Mesendoderm (in vitro differentiated cells): ENCODE measurements at regions not wholly inside any gene's neighbourhood (a gene's known extent, or its start where the extent isn't known, plus 50 kb on each side); places are given as distances from the start of the nearest gene placed in this dataset.

Experiments
- DNase-seq: peaks from one replicate; pipeline ENCODE4 v3.0.0; 2013
- H2AK5ac ChIP-seq: 2 replicates; pipeline ENCODE4 v1.6.1; 2013; ENCODE audit warnings: low read length, inconsistent platforms
- H2BK120ac ChIP-seq: 2 replicates; pipeline ENCODE4 v1.6.1; 2013; ENCODE audit warnings: low read depth, mild to moderate bottlenecking, low read length, moderate library complexity, mixed read lengths
- H2BK15ac ChIP-seq: replicated peaks from 2 replicates; pipeline ENCODE4 v1.6.1; 2013; ENCODE audit warnings: low read depth, mild to moderate bottlenecking, moderate library complexity
- H2BK5ac ChIP-seq: 2 replicates; pipeline ENCODE4 v1.6.1; 2013; ENCODE audit warnings: low read length, inconsistent platforms
- H3K18ac ChIP-seq: 2 replicates; pipeline ENCODE4 v1.6.1; 2013; ENCODE audit warnings: mild to moderate bottlenecking, low read length, mixed read lengths
- H3K23ac ChIP-seq: one replicate; pipeline ENCODE4 v1.6.1; 2013; ENCODE audit warnings: low read length
- H3K27ac ChIP-seq: 2 replicates; pipeline ENCODE4 v1.5.1; 2013; ENCODE audit warnings: low read depth, mild to moderate bottlenecking, inconsistent platforms, low read length, moderate library complexity
- H3K27me3 ChIP-seq: 2 replicates; pipeline ENCODE4 v1.6.1; 2013; ENCODE audit warnings: low read length, control low read depth, mild to moderate bottlenecking, inconsistent platforms; ENCODE audit not compliant: insufficient read depth, poor library complexity
- H3K36me3 ChIP-seq: 2 replicates; pipeline ENCODE4 v1.6.1; 2013; ENCODE audit warnings: low read length, inconsistent platforms; ENCODE audit not compliant: control insufficient read depth, insufficient read depth
- H3K4ac ChIP-seq: one replicate; pipeline ENCODE4 v1.6.1; 2013; ENCODE audit warnings: low read depth, mild to moderate bottlenecking, low read length, moderate library complexity
- H3K4me1 ChIP-seq: 2 replicates; pipeline ENCODE4 v1.6.1; 2013; ENCODE audit warnings: low read depth, low read length, inconsistent platforms; ENCODE audit not compliant: control insufficient read depth
- H3K4me2 ChIP-seq: 2 replicates; pipeline ENCODE4 v1.6.1; 2013; ENCODE audit warnings: low read length
- H3K4me3 ChIP-seq: 2 replicates; pipeline ENCODE4 v1.5.1; 2013; ENCODE audit warnings: mild to moderate bottlenecking, low read length
- H3K56ac ChIP-seq: one replicate; pipeline ENCODE4 v1.6.1; 2013; ENCODE audit warnings: low read length
- H3K79me1 ChIP-seq: 2 replicates; pipeline ENCODE4 v1.6.1; 2013; ENCODE audit warnings: low read length, inconsistent platforms
- H3K79me2 ChIP-seq: 2 replicates; pipeline ENCODE4 v1.6.1; 2013; ENCODE audit warnings: mild to moderate bottlenecking, low read length; ENCODE audit not compliant: control insufficient read depth, insufficient read depth
- H3K9ac ChIP-seq: 2 replicates; pipeline ENCODE4 v1.6.1; 2013; ENCODE audit warnings: low read length, inconsistent platforms
- H4K5ac ChIP-seq: one replicate; pipeline ENCODE4 v1.6.1; 2013; ENCODE audit warnings: low read length
- H4K8ac ChIP-seq: one replicate; pipeline ENCODE4 v1.6.1; 2013; ENCODE audit warnings: low read depth, mild to moderate bottlenecking, control low read depth, low read length, moderate library complexity
- WGBS: extraction: QIAGEN DNeasy Blood & Tissue Kit; methylation state at CpG from one replicate; pipeline ENCODE4 v1.1.7; 2013; ENCODE audit warnings: low lambda C conversion rate, missing lambda C conversion rate; ENCODE audit not compliant: insufficient coverage; ENCODE audit errors: extremely low coverage; 5-methylcytosine and 5-hydroxymethylcytosine counted together

GRCh38 chr14:38399652-38400051 lies 143.8 kb upstream of the CLEC14A start:
- H3K79me2 ChIP-seq: no peaks in the 10 kb centered on the region
- no peaks in the 10 kb centered on the region for H3K79me1 ChIP-seq
- no peak overlapping the region for H3K23ac ChIP-seq
- no peak overlapping the region for H3K18ac ChIP-seq
- no peak overlapping the region for H4K8ac ChIP-seq
- H3K36me3 ChIP-seq: no peaks in the 10 kb centered on the region
- H2BK5ac ChIP-seq: no peak overlapping the region
- WGBS: no CpG with 5 or more reads among the region's 2 CpGs
- no peak overlapping the region for H3K4me2 ChIP-seq
- H2BK15ac ChIP-seq: no peak overlapping the region
- H2BK120ac ChIP-seq: no peak overlapping the region
- H3K27me3 ChIP-seq: no peaks in the 10 kb centered on the region
- H3K4me3 ChIP-seq: no peak overlapping the region
- no peaks in the 10 kb centered on the region for H3K4me1 ChIP-seq
- no peak overlapping the region for H2AK5ac ChIP-seq
- H3K4ac ChIP-seq: no peak overlapping the region
- H3K9ac ChIP-seq: no peak overlapping the region
- no peak for DNase-seq
- H3K27ac ChIP-seq: no peak overlapping the region
- no peak overlapping the region for H3K56ac ChIP-seq
- H4K5ac ChIP-seq: no peak overlapping the region

- Histone ChIP-seq H3K79me2 (no peaks in the 10 kb centered on the region), H3K4me3 (no peak overlapping the region), H3K36me3 (no peaks in the 10 kb centered on the region)
Observed at GRCh38 chr14:38394767-38395166, 138.9 kb upstream of the CLEC14A start.

GRCh38 chr14:38394064-38394463 lies 138.2 kb upstream of the CLEC14A start:
- Histone ChIP-seq H4K5ac (no peak overlapping the region), H3K23ac (no peak overlapping the region), H4K8ac (no peak overlapping the region), H2BK5ac (no peak overlapping the region), H3K79me1 (no peaks in the 10 kb centered on the region), H3K4me2 (no peak overlapping the region), H3K36me3 (no peaks in the 10 kb centered on the region), H3K9ac (no peak overlapping the region), H3K18ac (no peak overlapping the region), H3K79me2 (no peaks in the 10 kb centered on the region), H2BK15ac (no peak overlapping the region), H3K56ac (no peak overlapping the region), H2AK5ac (no peak overlapping the region), H3K4me3 (no peak overlapping the region), H3K4me1 (no peaks in the 10 kb centered on the region), H3K27ac (no peak overlapping the region), H3K27me3 (no peaks in the 10 kb centered on the region), H2BK120ac (no peak overlapping the region), H3K4ac (no peak overlapping the region)
- WGBS: no CpG with 5 or more reads among the region's 2 CpGs
- DNase-seq: no peak

More at GRCh38 chr14:38394767-38395166, 138.9 kb upstream of the CLEC14A start:
- Histone ChIP-seq H3K9ac (no peak overlapping the region), H4K8ac (no peak overlapping the region), H2AK5ac (no peak overlapping the region), H3K79me1 (no peaks in the 10 kb centered on the region), H2BK15ac (no peak overlapping the region), H3K4me1 (no peaks in the 10 kb centered on the region), H2BK120ac (no peak overlapping the region), H3K56ac (no peak overlapping the region), H4K5ac (no peak overlapping the region), H3K27ac (no peak overlapping the region), H3K4ac (no peak overlapping the region), H3K27me3 (no peaks in the 10 kb centered on the region), H3K23ac (no peak overlapping the region), H3K4me2 (no peak overlapping the region), H3K18ac (no peak overlapping the region), H2BK5ac (no peak overlapping the region)
- no peak for DNase-seq

- Histone ChIP-seq H4K8ac (no peak overlapping the region), H3K23ac (no peak overlapping the region), H3K79me1 (no peaks in the 10 kb centered on the region), H3K27me3 (no peaks in the 10 kb centered on the region), H3K79me2 (no peaks in the 10 kb centered on the region), H2BK120ac (no peak overlapping the region), H3K18ac (no peak overlapping the region), H2BK15ac (no peak overlapping the region), H3K9ac (no peak overlapping the region), H3K56ac (no peak overlapping the region), H3K4ac (no peak overlapping the region), H2BK5ac (no peak overlapping the region), H3K4me1 (no peaks in the 10 kb centered on the region), H3K27ac (no peak overlapping the region), H3K36me3 (no peaks in the 10 kb centered on the region), H3K4me2 (no peak overlapping the region), H2AK5ac (no peak overlapping the region), H3K4me3 (no peak overlapping the region), H4K5ac (no peak overlapping the region)
- DNase-seq: no peak
Observed at GRCh38 chr14:38391334-38391733, 135.4 kb upstream of the CLEC14A start.

- Histone ChIP-seq H4K8ac (no peak overlapping the region), H3K4me1 (no peaks in the 10 kb centered on the region), H3K4me2 (no peak overlapping the region), H3K4me3 (no peak overlapping the region), H3K23ac (no peak overlapping the region), H3K27me3 (no peaks in the 10 kb centered on the region), H3K79me1 (no peaks in the 10 kb centered on the region), H4K5ac (no peak overlapping the region), H3K79me2 (no peaks in the 10 kb centered on the region), H3K56ac (no peak overlapping the region), H3K18ac (no peak overlapping the region), H2AK5ac (no peak overlapping the region), H2BK120ac (no peak overlapping the region), H2BK15ac (no peak overlapping the region), H3K4ac (no peak overlapping the region), H3K27ac (no peak overlapping the region), H3K36me3 (no peaks in the 10 kb centered on the region), H3K9ac (no peak overlapping the region), H2BK5ac (no peak overlapping the region)
- WGBS: no CpG with 5 or more reads among the region's 1 CpG
- no peak for DNase-seq
Observed at GRCh38 chr14:38389681-38390080, 133.8 kb upstream of the CLEC14A start.

- Histone ChIP-seq H3K4me2 (no peak overlapping the region), H3K4me3 (no peak overlapping the region), H2BK120ac (no peak overlapping the region), H3K56ac (no peak overlapping the region), H4K5ac (no peak overlapping the region), H3K4me1 (no peaks in the 10 kb centered on the region), H3K27me3 (no peaks in the 10 kb centered on the region), H3K79me2 (no peaks in the 10 kb centered on the region), H4K8ac (no peak overlapping the region), H3K18ac (no peak overlapping the region), H3K4ac (no peak overlapping the region), H3K9ac (no peak overlapping the region), H2AK5ac (no peak overlapping the region), H3K23ac (no peak overlapping the region), H3K36me3 (no peaks in the 10 kb centered on the region), H2BK15ac (no peak overlapping the region), H3K27ac (no peak overlapping the region), H3K79me1 (no peaks in the 10 kb centered on the region), H2BK5ac (no peak overlapping the region)
- WGBS: no CpG with 5 or more reads among the region's 2 CpGs
- DNase-seq: no peak
Observed at GRCh38 chr14:38387821-38388220, 131.9 kb upstream of the CLEC14A start.
